ENCODE measurements at regions not wholly inside any gene's neighbourhood (a gene's known extent, or its start where the extent isn't known, plus 50 kb on each side); places are given as distances from the start of the nearest gene placed in this dataset.
A peak's percentile ranks its signal among the peaks of the same experiment; 100 is the strongest.
"Not testable (repeated sequence)": the region's sequence is repeated elsewhere in the genome, so short reads cannot be mapped to it uniquely, and the experiment has no call there.

DNA sequence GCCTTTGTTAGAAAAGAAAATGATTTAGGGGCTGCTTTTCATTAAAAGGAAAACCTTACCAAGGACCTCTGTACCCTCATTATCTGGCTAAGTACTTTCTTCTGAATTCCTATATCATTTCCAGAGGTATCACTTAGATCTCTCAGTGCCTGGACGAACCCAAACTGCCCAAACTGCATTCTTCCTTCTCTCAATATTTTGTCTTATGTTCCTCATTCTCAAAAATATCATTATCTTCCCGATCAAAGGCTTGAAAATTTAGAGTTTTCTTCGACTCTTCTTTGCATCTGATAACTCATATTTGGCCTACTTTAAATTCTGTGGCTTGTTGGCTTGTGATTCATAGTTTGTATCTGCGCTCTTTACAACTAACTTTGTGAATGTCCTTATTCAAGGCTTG, 136.7 kb upstream of the TAF11L2 start:
- no peak overlapping the region for H3K27ac ChIP-seq

DNA sequence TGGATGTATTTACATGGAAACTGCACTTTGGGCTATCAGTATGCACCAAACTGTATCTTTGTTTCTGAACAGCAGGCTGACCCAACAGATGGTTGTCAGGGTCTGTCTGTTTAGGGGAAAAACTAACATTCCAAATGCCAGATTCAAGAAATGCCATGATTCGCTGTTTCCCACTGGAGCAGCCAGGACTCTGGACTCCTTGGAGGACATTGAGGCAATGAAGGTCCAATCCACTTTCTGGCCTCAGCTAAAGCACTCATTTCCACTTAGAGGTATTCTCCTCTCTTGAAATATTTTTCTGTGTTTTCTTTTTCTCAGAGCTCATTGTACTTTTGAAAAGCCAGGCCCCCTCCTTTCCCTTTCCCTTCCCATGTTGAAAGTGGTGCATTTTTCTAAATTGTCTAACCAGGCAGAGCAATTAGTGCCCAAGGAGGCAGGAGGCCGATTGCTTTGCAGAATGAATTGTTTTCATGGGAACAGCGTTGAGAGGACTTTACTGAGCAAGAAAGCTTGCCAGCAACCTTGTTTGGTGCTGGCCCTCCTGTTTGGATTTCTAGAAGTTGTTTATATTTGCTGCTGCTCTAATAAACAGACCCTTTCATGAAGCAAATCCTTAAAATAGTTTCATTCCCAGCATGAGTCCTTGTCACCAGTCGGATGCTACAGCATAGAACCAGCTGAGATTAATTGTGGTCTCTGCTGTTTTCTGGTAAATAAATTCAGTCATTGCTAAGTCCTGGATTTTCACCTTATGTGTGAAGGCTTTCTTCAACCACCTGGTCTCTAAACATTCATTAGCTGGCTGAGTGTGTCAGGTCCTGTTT, 132.8 kb upstream of the TAF11L2 start:
- H3K4me3 ChIP-seq, result no peak overlapping the region
- no peak overlapping the region for H3K27ac ChIP-seq

More for the DNA sequence above, 136.7 kb upstream of the TAF11L2 start:
- H3K4me3 ChIP-seq, result no peak overlapping the region

DNA sequence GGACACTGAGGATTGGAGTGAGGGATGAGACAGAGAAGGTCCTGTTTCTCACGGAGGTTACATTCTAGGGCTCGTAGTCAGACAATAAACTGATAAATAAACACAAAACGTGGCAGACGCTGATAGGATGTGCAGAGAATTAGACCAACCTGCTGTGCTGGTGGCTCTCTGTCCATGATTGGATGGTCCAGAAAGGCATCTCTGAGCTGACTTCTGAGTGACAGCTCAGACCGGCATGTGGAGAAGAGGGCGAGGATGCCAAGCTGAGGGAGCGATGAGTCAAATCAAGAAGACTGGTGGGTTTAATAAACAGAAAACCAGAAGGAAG, 132.3 kb upstream of the TAF11L2 start:
- Histone ChIP-seq H3K4me3 (no peak overlapping the region), H3K27ac (no peak overlapping the region)

DNA sequence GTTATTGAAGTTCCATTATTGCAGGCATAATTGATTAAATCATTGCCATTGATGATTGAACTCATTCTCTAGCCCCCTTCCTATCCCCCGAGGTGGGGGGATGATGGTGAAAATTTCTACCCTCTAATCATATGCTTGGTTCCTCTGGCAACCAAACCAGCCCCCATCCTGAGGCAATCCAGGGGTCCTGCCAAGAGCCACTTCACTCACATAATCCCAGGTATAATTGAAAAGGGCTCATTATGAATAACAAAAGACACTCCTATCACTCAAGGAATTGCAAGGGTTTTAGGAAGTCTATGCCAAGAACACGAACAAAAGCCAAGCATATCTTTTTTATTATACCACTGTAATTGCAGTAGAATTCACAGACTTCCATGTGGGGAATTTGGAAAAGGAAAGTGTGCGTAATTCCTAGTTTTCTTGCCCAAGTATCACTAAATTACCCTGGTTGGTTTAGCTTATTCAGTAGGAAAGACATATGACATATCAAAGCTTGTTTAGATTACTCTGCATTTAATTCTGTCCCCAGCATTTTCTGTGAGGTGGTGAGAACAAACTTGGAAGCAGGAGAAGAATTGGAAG, 130.7 kb upstream of the TAF11L2 start:
- no peak overlapping the region for H3K4me3 ChIP-seq
- H3K27ac ChIP-seq, result no peak overlapping the region

DNA sequence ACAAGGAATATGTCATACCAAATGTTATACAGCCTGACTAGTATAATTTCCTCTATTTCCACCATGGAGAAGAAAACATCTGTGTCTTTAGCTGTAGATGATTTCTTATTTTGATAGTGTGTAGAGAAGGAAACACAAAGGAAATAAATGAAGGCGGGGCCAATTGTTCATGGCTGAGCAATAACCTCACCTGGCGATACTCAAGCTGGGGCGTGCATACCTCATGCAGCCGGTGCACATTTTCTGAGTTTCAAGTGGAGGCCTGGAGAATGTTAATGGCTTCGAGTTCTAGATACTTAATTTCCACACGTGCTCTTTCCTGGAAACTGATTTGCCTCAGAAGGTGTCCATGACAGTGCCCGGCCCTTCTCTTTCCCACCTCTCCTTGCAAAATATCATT, 127.4 kb upstream of the TAF11L2 start:
- Histone ChIP-seq H3K4me3 (no peak overlapping the region), H3K27ac (no peak overlapping the region)

DNA sequence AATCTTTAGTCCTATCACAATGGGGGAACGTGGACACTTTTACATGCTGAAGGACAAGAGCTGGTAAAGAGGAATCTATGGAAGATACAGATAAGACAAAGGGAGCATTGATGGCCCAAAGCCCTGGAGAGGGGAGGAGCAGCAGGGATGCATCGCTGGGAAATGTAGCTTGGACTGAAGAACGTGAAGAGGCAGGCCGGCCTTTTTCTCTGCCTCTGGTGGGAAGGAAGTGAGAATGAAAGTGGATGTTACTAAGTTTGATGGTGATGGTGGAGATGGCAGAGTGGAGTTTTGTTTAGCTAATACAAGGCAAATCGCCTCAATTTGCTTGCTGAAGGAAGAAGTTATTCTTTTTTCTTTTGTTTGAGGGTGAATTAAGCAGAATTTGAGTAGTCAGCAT, 124.6 kb upstream of the TAF11L2 start:
- H3K27ac ChIP-seq, result peak overlapping the region in 2 of 21 experiments; percentile 36 to 61

DNA sequence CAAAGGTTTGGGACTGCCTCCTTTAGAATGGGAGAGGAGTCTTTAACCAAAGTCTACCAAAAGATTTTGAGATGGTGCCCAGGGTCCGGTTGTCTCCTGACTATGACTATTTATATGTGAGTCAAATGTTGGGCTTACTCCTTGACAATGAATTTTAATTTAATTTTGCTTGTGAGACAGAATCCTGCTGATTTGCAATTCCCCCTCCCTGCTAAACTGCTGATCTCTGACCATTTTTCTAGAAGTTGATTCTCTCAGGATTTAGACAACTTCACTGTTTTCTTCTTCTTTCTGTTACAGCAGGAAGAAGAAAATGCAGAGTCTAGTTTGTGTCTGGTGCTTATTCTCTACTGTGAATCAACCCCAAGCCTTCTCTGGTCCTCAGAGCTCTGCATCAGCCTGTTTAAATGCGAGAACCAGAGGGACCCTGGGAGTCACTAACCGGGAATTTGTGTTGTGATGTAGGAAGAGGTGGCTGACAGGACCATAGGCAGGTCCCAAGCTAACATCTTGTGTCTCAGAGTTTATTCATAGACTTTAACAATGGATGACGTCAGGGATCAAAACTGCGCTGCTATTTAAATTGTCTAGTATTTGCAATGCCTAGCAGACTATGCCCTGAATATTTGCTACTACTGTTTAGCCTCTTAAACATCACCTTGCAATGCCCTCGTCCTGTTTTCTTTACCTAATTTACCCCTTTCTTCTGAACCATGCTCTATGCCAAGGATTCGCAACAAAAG, 124.0 kb upstream of the TAF11L2 start:
- no peak overlapping the region for H3K4me3 ChIP-seq
- peak overlapping the region in 2 of 21 experiments; percentile 42 to 44 for H3K27ac ChIP-seq

More for the DNA sequence above, 124.6 kb upstream of the TAF11L2 start:
- no peak overlapping the region for H3K4me3 ChIP-seq

DNA sequence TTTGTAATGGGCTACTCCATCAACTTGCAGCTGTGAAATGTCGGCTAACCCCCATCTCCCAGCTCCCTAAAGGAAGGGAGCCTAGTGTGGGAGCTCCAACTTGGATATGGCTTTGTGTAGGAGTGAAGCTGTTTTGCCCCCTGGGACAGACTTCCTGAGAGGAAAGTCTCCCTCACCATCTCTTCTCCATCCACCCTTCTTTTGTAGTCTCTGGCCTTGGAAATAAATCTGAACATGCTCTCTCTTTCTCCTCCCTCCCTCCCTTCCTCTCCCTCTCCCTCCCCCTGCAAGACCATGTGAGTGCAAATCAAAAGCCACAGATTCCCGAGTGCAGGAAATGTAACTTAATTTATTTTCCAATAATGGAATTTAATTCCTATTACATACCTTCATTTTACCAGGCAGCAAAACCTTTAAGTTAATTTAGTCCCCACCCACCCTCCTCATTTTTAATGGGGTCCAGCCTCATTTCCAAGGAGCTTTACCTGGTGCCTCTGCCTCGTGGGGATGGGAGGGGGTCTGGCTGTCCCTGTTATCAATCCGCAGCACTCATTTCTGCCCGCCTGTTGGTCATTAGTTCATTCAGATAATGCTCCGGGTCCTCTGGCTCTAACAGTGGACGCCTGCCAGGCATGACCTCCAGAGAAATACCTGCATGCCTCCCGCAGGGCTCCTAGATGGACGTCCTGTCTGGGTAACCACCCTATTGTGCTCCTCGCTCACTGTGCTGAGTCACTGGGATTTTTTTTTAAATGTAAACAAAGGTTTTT, 122.9 kb upstream of the TAF11L2 start:
- peak overlapping the region in 1 of 21 experiments; percentile 44 for H3K27ac ChIP-seq

DNA sequence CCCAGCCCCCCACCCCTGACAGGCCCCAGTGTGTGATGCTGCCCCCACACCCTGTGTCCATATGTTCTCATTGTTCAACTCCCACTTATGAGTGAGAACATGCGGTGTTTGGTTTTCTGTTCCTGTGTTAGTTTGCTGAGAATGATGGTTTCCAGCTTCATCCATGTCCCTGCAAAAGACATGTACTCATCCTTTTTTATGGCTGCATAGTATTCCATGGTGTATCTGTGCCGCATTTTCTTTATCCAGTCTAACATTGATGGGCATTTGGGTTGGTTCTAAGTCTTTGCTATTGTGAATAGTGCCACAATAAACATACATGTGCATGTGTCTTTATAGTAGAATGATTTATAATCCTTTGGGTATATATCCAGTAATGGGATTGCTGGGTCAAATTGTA, 122.1 kb upstream of the TAF11L2 start:
- not testable (repeated sequence) for H3K27ac ChIP-seq, H3K4me3 ChIP-seq

More for the DNA sequence above, 122.9 kb upstream of the TAF11L2 start:
- H3K4me3 ChIP-seq, result no peak overlapping the region

DNA sequence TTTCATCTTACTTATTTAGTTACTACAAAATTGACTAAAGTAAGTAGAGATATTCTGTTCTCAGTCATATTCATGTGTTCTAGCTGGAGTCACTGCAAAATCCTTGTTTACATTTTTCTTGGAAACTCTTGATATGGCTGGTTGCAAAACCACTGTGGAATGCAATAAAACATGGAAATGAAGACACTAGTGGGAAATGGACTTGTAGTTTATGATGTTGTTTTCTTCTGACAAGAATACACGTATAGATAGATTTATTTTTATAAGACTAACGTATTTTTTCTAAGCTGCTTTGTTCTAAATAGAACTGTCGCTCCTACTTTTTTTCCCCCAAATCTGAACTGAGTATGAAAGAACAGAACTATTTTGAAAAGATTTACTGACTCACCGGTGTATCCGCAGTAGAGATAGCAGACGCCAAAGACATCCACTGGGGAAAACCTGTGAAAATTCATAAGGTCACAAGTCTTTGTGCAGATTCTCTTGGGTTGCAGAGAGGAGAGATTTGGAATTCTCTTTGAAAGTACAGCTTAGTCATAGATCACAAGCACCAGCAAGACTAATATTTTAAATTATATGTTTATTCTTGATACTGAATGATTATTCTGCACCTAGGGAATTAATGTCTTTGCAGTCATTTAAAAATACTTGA, 119.6 kb upstream of the TAF11L2 start:
- Histone ChIP-seq H3K27ac (no peak overlapping the region), H3K4me3 (no peak overlapping the region)

DNA sequence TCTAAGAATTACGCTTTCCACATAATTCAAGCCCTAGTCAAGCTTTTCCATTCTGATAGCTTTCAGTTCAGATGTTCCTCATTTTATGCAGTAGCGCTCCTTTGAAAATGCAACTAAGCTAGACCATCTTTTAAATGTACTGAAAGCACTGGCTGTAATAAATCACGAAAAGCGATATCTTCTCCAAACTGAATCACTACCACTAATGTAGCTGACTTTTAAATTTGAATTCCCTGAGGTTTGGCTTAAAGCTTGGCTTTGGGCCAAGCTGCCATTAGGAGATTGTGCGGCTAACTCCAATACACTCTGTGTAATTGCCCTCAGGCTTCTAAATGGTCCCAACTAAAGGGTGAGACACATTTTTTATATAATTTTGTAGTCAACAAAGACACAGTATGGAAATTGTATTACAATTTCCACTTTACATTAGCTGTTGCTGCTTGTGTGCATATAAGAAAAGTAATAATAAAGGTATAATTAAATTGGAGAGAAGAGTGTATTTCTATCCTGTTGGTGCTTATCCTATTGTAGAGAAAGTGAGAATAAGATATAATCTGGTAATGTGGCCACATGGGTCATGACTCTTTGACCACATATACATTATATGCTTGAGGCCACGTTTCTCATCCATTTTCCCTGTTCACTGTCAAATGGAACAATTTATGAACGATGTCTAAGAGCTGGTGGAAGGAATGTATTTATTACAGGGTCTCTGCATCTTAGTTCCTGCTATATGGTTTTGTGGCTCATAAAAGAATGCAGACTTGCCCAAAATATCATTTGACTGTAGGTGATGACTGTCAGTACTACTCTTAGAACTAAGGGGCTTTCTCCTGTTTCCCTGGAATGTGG, 118.7 kb upstream of the TAF11L2 start:
- Histone ChIP-seq H3K4me3 (no peak overlapping the region), H3K27ac (no peak overlapping the region)

DNA sequence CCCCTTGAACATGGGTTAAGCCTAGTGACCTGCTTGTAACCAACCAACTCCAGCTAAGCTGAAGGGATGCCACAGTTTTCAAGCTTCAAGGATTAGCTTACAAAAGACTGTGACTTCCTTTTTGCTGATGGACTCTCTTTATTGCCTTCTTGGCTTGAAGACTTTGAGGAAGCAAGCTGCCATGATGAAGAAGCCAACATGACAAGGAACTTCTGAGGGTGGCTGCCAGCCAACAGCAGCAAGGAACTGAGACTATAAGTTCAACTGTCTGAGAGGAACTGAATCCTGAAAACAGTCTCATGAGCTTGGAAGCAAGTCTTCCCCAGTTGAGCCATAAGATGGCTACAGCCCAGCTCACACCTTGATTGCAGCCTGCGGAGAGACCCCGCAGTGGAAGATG, 116.1 kb upstream of the TAF11L2 start:
- Histone ChIP-seq H3K27ac (peak overlapping the region in 3 of 21 experiments; percentile 26 to 42 (median 40)), H3K4me3 (no peak overlapping the region)

DNA sequence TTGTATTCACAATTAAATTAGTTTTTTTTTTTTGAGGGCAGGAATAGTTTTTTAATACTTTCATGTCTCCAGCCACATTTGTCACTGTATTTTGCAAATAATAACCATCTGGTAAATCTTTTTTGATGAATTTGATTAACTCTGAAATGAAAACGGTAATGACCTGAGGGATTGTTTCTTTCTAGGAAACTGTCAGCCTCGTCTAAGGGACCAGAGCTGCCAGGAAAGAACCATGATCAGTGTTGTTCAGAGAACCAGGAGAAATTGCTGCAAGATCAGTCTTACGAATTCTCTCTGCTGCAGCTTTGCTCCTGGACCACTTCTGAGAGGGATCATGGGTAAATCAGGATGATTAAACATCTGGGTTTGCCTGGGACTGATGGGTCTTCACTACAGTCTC, 114.5 kb upstream of the TAF11L2 start:
- no peak overlapping the region for H3K4me3 ChIP-seq
- no peak overlapping the region for H3K27ac ChIP-seq

DNA sequence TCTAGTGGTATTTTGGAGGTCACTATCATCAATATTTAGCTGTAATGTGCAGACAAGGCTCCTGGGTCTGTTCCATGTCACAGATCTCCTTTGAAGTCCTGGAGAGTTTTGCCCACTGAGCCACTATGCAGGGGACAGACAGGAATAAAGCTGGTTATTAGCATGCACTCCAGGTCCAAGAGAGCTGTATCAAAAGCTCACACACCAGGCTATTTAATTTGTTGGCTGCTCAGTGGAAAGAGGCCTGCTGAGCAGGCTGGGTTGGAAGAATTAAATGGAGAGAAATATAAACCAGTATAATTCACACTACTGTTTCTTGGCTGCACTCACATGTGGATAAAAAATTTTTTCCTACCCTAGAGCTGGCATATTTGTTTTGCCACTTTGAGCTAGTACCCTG, 113.8 kb upstream of the TAF11L2 start:
- Histone ChIP-seq H3K27ac (no peak overlapping the region), H3K4me3 (no peak overlapping the region)

DNA sequence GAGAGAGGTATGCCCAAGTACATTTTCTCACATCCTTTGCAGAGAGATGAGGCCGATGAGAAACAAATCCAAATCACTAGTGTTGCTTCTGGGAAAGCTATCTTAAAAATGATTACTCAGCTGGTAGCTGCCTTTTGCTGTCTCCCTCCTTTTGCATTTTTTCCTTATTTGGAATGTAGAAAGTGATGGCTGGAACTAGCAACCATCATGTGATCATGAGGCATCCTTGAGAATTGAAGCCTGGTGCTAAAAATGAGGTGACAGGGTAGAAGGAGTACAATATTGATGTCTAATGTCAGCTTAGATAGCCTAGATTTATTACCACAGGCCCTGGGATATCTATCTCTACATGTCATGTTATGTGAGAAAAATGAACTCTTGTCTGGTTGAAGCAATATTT, 109.3 kb upstream of the TAF11L2 start:
- Histone ChIP-seq H3K4me3 (no peak overlapping the region), H3K27ac (no peak overlapping the region)

DNA sequence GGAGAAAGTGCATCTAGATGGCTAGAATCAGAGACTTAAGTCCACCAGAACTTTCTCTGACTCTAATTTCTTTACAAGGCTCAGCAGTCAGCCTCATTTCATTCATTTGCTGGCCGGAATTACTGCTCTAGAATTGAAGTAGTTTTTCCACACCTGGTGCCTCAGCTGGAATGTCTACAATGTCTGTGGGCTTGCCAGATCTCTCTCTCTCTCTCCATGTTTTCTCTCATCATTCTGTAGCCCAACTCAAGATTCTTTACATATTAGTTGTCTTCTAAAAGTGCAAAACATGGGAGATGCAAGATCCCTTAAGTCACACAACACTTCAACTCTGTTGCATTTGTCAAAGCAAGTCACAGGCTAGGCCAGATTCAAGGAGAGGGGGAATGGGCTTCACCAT, 103.9 kb upstream of the TAF11L2 start:
- no peak overlapping the region for H3K4me3 ChIP-seq
- no peak overlapping the region for H3K27ac ChIP-seq

DNA sequence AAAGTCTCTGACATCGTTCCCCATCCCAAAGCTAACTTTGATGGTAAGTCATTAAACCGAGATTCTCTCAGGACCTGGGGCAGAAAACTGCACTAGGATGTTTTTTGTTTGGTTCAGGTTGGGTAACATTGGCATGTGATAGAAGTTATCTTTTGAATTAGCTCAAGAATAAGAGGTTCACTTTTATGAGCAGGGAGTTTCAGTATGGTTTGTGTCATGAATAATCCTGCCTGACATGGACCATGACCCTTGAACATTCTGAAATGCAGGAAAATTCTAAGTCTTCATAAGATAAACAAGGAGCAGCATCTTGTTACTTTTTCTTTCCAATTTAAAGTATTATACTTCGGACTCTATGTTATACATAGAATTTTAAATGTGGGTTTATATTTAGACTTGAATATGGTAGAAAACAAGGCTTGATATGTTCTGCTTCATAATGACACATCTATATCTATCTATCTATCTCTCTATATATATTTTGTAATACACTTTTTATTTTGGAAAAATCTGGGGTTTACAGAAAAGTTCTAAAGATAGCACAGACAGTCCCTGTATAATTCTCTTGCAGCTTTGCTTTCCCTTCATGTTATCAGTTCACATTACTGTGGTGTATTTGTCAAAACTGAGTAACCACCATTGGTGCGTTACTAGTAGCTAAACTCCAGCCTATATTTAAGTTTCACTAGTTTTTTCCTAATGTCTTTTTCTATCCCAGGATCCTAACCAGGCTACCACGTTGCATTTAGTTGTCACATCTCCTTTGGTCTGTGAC, 102.7 kb upstream of the TAF11L2 start:
- no peak overlapping the region for H3K4me3 ChIP-seq
- H3K27ac ChIP-seq, result no peak overlapping the region

DNA sequence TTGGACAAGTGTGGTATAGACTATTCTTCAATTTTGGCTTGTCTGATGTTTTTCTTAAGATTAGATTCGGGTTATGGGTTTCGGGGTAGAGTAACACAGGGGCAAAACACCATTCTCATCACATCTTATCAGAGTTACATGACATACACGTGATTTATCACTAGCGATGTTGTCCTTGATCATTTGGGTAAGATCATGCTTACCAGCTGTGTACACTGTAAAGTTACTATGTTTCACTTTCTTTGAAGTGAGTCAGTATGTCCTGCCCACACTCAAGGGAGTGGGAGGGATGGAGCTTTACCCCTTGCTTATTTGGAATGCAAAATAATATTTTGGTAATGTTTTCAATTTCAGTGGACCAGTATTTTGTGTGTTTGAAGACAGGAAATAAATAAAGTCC, 101.8 kb upstream of the TAF11L2 start:
- H3K27ac ChIP-seq, result no peak overlapping the region
- no peak overlapping the region for H3K4me3 ChIP-seq

Measured in skin epidermis (tissue), 12 donors.